GM23248 (cell line): ENCODE measurements at regions not wholly inside any gene's neighbourhood (a gene's known extent, or its start where the extent isn't known, plus 50 kb on each side); places are given as distances from the start of the nearest gene placed in this dataset.

Experiments
- DNase-seq: peaks from one replicate; pipeline ENCODE4 v3.0.0-alpha.2; 2015
- H2AFZ ChIP-seq: fragments of 200-600 bp; sonication (generic); 2 replicates; pipeline ENCODE4 v1.6.1; 2016; ENCODE audit warnings: antibody characterized with exemption
- H3F3A ChIP-seq: fragments of 200-600 bp; sonication (generic); 2 replicates; pipeline ENCODE4 v1.6.1; 2016; ENCODE audit warnings: mild to moderate bottlenecking, antibody characterized with exemption, mixed run types; ENCODE audit not compliant: insufficient read depth
- H3K27ac ChIP-seq: fragments of 200-600 bp; sonication (generic); 2 replicates; pipeline ENCODE4 v1.5.1; 2016; ENCODE audit warnings: mild to moderate bottlenecking
- H3K27me3 ChIP-seq: fragments of 200-600 bp; sonication (generic); replicated peaks from 2 replicates; pipeline ENCODE4 v1.6.1; 2016; ENCODE audit warnings: mild to moderate bottlenecking; ENCODE audit not compliant: insufficient read depth
- H3K36me3 ChIP-seq: fragments of 200-600 bp; sonication (generic); 2 replicates; pipeline ENCODE4 v1.6.1; 2016; ENCODE audit warnings: low read depth, mild to moderate bottlenecking
- H3K4me1 ChIP-seq: fragments of 200-600 bp; sonication (generic); 2 replicates; pipeline ENCODE4 v1.6.1; 2016; ENCODE audit warnings: mild to moderate bottlenecking; ENCODE audit not compliant: insufficient read depth
- H3K4me2 ChIP-seq: fragments of 200-600 bp; sonication (generic); one replicate; pipeline ENCODE4 v1.6.1; 2016; ENCODE audit warnings: mild to moderate bottlenecking; ENCODE audit not compliant: unreplicated experiment
- H3K4me3 ChIP-seq: fragments of 200-600 bp; sonication (generic); 2 replicates; pipeline ENCODE4 v1.5.1; 2016; ENCODE audit warnings: mild to moderate bottlenecking
- H3K79me2 ChIP-seq: fragments of 200-600 bp; sonication (generic); 2 replicates; pipeline ENCODE4 v1.6.1; 2016; ENCODE audit warnings: mild to moderate bottlenecking; ENCODE audit not compliant: insufficient read depth
- H3K9ac ChIP-seq: fragments of 200-600 bp; sonication (generic); 2 replicates; pipeline ENCODE4 v1.6.1; 2016; ENCODE audit warnings: mild to moderate bottlenecking
- H3K9me2 ChIP-seq: fragments of 200-600 bp; sonication (generic); 2 replicates; pipeline ENCODE4 v1.6.1; 2016; ENCODE audit warnings: mixed run types, mild to moderate bottlenecking, moderate library complexity; ENCODE audit not compliant: insufficient read depth
- H3K9me3 ChIP-seq: fragments of 200-600 bp; sonication (generic); one replicate; pipeline ENCODE4 v1.6.1; 2017; ENCODE audit warnings: low read depth
- H4K20me1 ChIP-seq: fragments of 200-600 bp; sonication (generic); 2 replicates; pipeline ENCODE4 v1.6.0; 2016; ENCODE audit not compliant: insufficient read depth
- EZH2 ChIP-seq: fragments of 200-600 bp; sonication (generic); IDR thresholded peaks from 2 replicates; pipeline ENCODE4 v1.6.1; 2018; ENCODE audit warnings: antibody characterized with exemption, mild to moderate bottlenecking; ENCODE audit not compliant: insufficient read depth, poor library complexity, severe bottlenecking
- EZH2phosphoT487 ChIP-seq: fragments of 200-600 bp; sonication (generic); IDR thresholded peaks from 2 replicates; pipeline ENCODE4 v1.6.1; 2018; ENCODE audit warnings: antibody characterized with exemption, moderate library complexity, mild to moderate bottlenecking, low read depth; ENCODE audit not compliant: insufficient read depth
- WGBS, 2 experiments: methylation state at CpG; one replicate each; pipeline ENCODE4 v1.1.6; 2015 to 2017; ENCODE audit warnings: low lambda C conversion rate in 2 of 2, low coverage in 1 of 2; ENCODE audit errors: missing lambda C conversion rate in 2 of 2; 5-methylcytosine and 5-hydroxymethylcytosine counted together
- in situ Hi-C: fragments of 300-500 bp; cut with MboI; formaldehyde crosslinking; loops from 2 replicates; pipeline ENCODE4 v1.15.0; 2020

GRCh38 chr2:15705839-15706386 lies 114.2 kb downstream of the DDX1 start:
- Histone ChIP-seq H3K79me2 (no peaks in the 10 kb centered on the region), H3K4me2 (no peak overlapping the region), H4K20me1 (no peaks in the 10 kb centered on the region), H3K9ac (no peak overlapping the region), H3K4me1 (no peaks in the 10 kb centered on the region), H2AFZ (no peak overlapping the region), H3K9me3 (no peaks in the 10 kb centered on the region), H3K9me2 (no peaks in the 10 kb centered on the region), H3K36me3 (no peaks in the 10 kb centered on the region), H3K27ac (no peak overlapping the region), H3K27me3 (no peaks in the 10 kb centered on the region), H3K4me3 (no peak overlapping the region), H3F3A (no peaks in the 10 kb centered on the region)
- in situ Hi-C loops = no loop called here
- no peak for TF ChIP-seq EZH2
- no peak for TF ChIP-seq EZH2phosphoT487
- WGBS, 2 experiments = 38 to 60% methylated on average over 3 of the region's 3 CpGs
- no peak for DNase-seq

- no peaks in the 10 kb centered on the region for H3K27me3 ChIP-seq
- no peak for TF ChIP-seq EZH2
- TF ChIP-seq EZH2phosphoT487 = no peak
- H3K9me2 ChIP-seq = no peaks in the 10 kb centered on the region
- no peaks in the 10 kb centered on the region for H3K9me3 ChIP-seq
- H3K4me2 ChIP-seq = no peak overlapping the region
- no peak overlapping the region for H2AFZ ChIP-seq
- in situ Hi-C loops = no loop called here
- DNase-seq = no peak
- H3K27ac ChIP-seq = no peak overlapping the region
- H3K9ac ChIP-seq = no peak overlapping the region
- no peaks in the 10 kb centered on the region for H3K79me2 ChIP-seq
- no peaks in the 10 kb centered on the region for H3F3A ChIP-seq
- H3K36me3 ChIP-seq = no peaks in the 10 kb centered on the region
- no peak overlapping the region for H3K4me3 ChIP-seq
- H3K4me1 ChIP-seq = no peaks in the 10 kb centered on the region
- H4K20me1 ChIP-seq = no peaks in the 10 kb centered on the region
Measured at GRCh38 chr2:15706424-15706823, 114.8 kb downstream of the DDX1 start.

GRCh38 chr2:15706986-15707632 lies 115.4 kb downstream of the DDX1 start:
- no peaks in the 10 kb centered on the region for H4K20me1 ChIP-seq
- no peak for DNase-seq
- 55 to 59% methylated on average over 7 of the region's 7 CpGs for WGBS, 2 experiments
- in situ Hi-C loops = no loop called here
- H3K9me3 ChIP-seq = no peaks in the 10 kb centered on the region
- no peak overlapping the region for H2AFZ ChIP-seq
- no peak overlapping the region for H3K27ac ChIP-seq
- no peaks in the 10 kb centered on the region for H3F3A ChIP-seq
- H3K4me1 ChIP-seq = no peaks in the 10 kb centered on the region
- no peaks in the 10 kb centered on the region for H3K27me3 ChIP-seq
- no peak for TF ChIP-seq EZH2
- no peak for TF ChIP-seq EZH2phosphoT487
- H3K4me2 ChIP-seq = no peak overlapping the region
- H3K9ac ChIP-seq = no peak overlapping the region
- H3K36me3 ChIP-seq = no peaks in the 10 kb centered on the region
- H3K4me3 ChIP-seq = no peak overlapping the region
- H3K9me2 ChIP-seq = no peaks in the 10 kb centered on the region
- no peaks in the 10 kb centered on the region for H3K79me2 ChIP-seq

GRCh38 chr2:15708161-15708560 lies 116.5 kb downstream of the DDX1 start:
- no peak overlapping the region for H2AFZ ChIP-seq
- H3K4me3 ChIP-seq = no peak overlapping the region
- H3K9me3 ChIP-seq = no peaks in the 10 kb centered on the region
- no peaks in the 10 kb centered on the region for H4K20me1 ChIP-seq
- H3K4me2 ChIP-seq = no peak overlapping the region
- H3K9me2 ChIP-seq = no peaks in the 10 kb centered on the region
- no peaks in the 10 kb centered on the region for H3K36me3 ChIP-seq
- TF ChIP-seq EZH2phosphoT487 (no peak), EZH2 (no peak)
- H3K27me3 ChIP-seq = no peaks in the 10 kb centered on the region
- no peak overlapping the region for H3K9ac ChIP-seq
- no peaks in the 10 kb centered on the region for H3F3A ChIP-seq
- H3K27ac ChIP-seq = no peak overlapping the region
- no peaks in the 10 kb centered on the region for H3K4me1 ChIP-seq
- WGBS, 2 experiments = 33 to 45% methylated on average over 5 of the region's 5 CpGs
- no peak for DNase-seq
- in situ Hi-C loops = no loop called here
- no peaks in the 10 kb centered on the region for H3K79me2 ChIP-seq
